ENCODE measurements at regions not wholly inside any gene's neighbourhood (a gene's known extent, or its start where the extent isn't known, plus 50 kb on each side); places are given as distances from the start of the nearest gene placed in this dataset.

GRCh38 chr6:23086100-23086499, 516.7 kb downstream of the HDGFL1 start:
- no peak for TF ChIP-seq CTCF (IDR thresholded peaks at IDR 0.05)
- no peak for TF ChIP-seq POLR2A (IDR thresholded peaks at IDR 0.05)
- WGBS, 2 donors = 68 to 70% methylated on average over 2 of the region's 2 CpGs
- DNase-seq (ENCODE audit: low spot score in 2 of 2) = no peak
- no peak overlapping the region for H3K4me3 ChIP-seq (ENCODE audit: low read depth, poor library complexity, severe bottlenecking)
- intact Hi-C loops (cut with DNase I; ENCODE audit: low total_unique reads) = no loop called here

DNA sequence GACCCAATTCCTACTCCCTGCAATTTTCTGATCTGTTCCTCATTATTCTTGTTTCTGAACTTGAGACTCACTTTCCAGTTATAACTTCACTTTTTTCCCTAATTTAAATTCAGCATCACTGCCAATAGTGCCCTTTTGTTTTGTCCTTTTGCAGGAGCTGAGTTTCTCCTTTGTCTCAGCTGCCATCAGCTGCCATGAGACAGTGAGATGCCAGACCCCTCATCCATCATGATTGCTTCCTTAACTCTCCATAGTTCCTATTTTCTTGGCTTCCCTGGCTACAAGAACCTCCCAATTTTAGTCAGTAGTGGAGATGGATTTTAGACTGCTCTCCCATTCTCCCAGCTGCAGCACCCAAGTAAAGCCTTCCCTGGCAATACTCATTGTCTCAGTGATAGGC, 518.1 kb downstream of the HDGFL1 start:
- intact Hi-C loops (cut with DNase I; ENCODE audit: low total_unique reads) = no loop called here
- TF ChIP-seq POLR2A (IDR thresholded peaks at IDR 0.05) (no peak), CTCF (IDR thresholded peaks at IDR 0.05) (no peak)
- H3K4me3 ChIP-seq (ENCODE audit: low read depth, poor library complexity, severe bottlenecking) = no peak overlapping the region
- no peak for DNase-seq (ENCODE audit: low spot score in 2 of 2)

DNA sequence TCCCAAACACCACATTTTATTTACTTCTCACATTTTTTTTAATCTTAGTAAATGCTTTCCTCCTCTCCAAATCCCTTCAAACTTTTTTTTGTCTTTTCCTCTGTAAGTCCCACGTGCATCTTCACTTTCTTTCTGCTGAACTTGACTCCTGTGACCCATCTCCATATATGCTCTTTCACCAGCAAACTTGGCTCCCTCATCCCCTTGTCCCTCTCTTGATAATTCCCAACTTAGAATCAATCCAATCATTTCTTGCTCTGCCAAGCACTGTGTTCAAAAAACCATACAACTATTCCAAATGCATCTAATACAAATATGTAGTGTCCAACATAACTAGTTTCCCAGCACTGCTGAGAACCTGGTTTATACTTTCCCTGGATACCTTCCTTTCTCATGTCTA, 519.4 kb downstream of the HDGFL1 start:
- no peak for DNase-seq (ENCODE audit: low spot score in 2 of 2)
- intact Hi-C loops (cut with DNase I; ENCODE audit: low total_unique reads) = no loop called here
- WGBS, 2 donors = 65 to 82% methylated on average over 1 of the region's 1 CpG
- TF ChIP-seq POLR2A (IDR thresholded peaks at IDR 0.05) (no peak), CTCF (IDR thresholded peaks at IDR 0.05) (no peak)
- no peak overlapping the region for H3K4me3 ChIP-seq (ENCODE audit: low read depth, poor library complexity, severe bottlenecking)

DNA sequence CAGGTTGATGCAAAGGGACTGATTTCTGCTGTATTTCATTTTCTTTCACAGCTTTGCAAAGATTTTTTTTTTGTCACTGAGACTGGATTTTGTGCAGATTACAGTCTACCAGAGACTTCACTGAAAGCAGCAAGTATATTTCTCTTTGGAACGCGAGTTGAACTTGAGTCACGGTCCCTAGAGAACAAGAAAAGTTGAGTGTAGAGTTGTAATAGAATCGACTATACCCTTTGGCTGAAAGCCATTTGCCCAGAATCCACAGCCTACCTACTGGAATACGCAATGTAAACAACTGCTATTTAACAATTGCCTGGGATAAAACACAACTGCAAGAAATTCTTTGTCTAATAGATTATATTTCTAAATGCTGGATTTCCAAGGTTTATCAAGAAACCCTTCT, 520.6 kb downstream of the HDGFL1 start:
- 64 to 67% methylated on average over 5 of the region's 5 CpGs for WGBS, 2 donors
- no peak overlapping the region for H3K4me3 ChIP-seq (ENCODE audit: low read depth, poor library complexity, severe bottlenecking)
- intact Hi-C loops (cut with DNase I; ENCODE audit: low total_unique reads) = no loop called here
- DNase-seq (ENCODE audit: low spot score in 2 of 2) = no peak
- TF ChIP-seq POLR2A (IDR thresholded peaks at IDR 0.05) (no peak), CTCF (IDR thresholded peaks at IDR 0.05) (no peak)

DNA sequence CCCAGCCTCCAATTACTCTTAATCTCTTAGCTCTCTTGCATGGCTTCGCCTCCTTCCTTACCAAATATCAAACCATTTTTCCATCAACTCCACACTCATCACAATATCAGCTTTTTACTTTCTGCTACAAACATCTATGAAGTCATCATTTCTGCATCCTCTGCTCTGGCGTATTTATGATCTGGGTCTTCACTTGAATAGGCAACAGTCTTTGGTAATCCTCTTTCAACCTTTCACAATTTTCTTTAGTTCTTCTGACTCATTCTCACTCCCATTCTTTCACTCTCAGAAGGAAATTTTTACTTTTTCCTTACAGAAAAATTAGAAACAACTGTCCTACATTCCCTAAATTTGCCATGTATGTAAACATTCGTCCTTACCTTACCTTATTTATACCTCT, 522.4 kb downstream of the HDGFL1 start:
- no peak for DNase-seq (ENCODE audit: low spot score in 2 of 2)
- TF ChIP-seq POLR2A (IDR thresholded peaks at IDR 0.05) (no peak), CTCF (IDR thresholded peaks at IDR 0.05) (no peak)
- no peak overlapping the region for H3K4me3 ChIP-seq (ENCODE audit: low read depth, poor library complexity, severe bottlenecking)
- intact Hi-C loops (cut with DNase I; ENCODE audit: low total_unique reads) = no loop called here
- 69 to 84% methylated on average over 3 of the region's 3 CpGs for WGBS, 2 donors

DNA sequence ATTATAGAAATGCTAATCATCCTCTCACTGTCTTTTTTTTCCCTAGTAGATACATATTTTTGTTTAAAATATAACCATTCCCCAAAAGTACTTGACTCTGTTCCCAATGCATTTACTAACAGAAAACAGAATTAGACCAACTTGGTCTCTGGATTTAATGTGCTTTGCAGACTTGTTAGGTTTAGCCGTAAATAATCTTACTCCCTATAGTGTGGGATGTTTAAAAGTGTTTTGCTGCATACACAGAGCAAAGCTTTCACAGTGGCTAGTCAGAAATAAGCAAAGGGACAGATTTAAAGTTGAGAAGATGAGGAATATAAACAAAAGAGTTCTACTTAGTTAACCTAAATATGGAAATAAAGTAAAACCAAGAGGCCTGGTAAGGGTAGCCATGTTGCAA, 527.5 kb downstream of the HDGFL1 start:
- DNase-seq (ENCODE audit: low spot score in 2 of 2) = no peak

More for the DNA sequence above, 527.5 kb downstream of the HDGFL1 start:
- TF ChIP-seq CTCF (IDR thresholded peaks at IDR 0.05) = no peak
- TF ChIP-seq POLR2A (IDR thresholded peaks at IDR 0.05) = no peak
- WGBS, 2 donors = 80 to 85% methylated on average over 1 of the region's 1 CpG
- intact Hi-C loops (cut with DNase I; ENCODE audit: low total_unique reads) = no loop called here
- no peak overlapping the region for H3K4me3 ChIP-seq (ENCODE audit: low read depth, poor library complexity, severe bottlenecking)
